ENCODE measurements at regions not wholly inside any gene's neighbourhood (a gene's known extent, or its start where the extent isn't known, plus 50 kb on each side); places are given as distances from the start of the nearest gene placed in this dataset.

GRCh38 chr18:54777118-54777791, 51.0 kb upstream of the RAB27B start (continued):
- TF ChIP-seq CHD7 (IDR thresholded peaks at IDR 0.05; ENCODE audit: insufficient replicate concordance, low read length) (no peak), JUND (IDR thresholded peaks at IDR 0.05; ENCODE audit: low read length) (no peak), TAF7 (optimal IDR thresholded peaks at IDR 0.05; ENCODE audit: borderline replicate concordance, low read depth, low read length) (no peak), TAF1 (IDR thresholded peaks at IDR 0.05; ENCODE audit: low read depth, low read length) (no peak), POLR2A (IDR thresholded peaks at IDR 0.05; ENCODE audit: control extremely low read depth in 1 of 2, low read depth in 2 of 2, low read length in 2 of 2) (no peak), CTCF (IDR thresholded peaks at IDR 0.05; ENCODE audit: control extremely low read depth in 1 of 3, insufficient read depth in 1 of 3, low read depth in 1 of 3, low read length in 3 of 3) (no peak), BRCA1 (IDR thresholded peaks at IDR 0.05; ENCODE audit: low read depth, low read length) (no peak), GTF2F1 (IDR thresholded peaks at IDR 0.05; ENCODE audit: borderline replicate concordance, low read depth, low read length) (no peak), SAP30 (IDR thresholded peaks at IDR 0.05; ENCODE audit: insufficient read depth, insufficient replicate concordance, low read length) (no peak)

All from H1 (cell line).